HG03097 (cell line): ENCODE measurements at regions not wholly inside any gene's neighbourhood (a gene's known extent, or its start where the extent isn't known, plus 50 kb on each side); places are given as distances from the start of the nearest gene placed in this dataset.
"Not testable (repeated sequence)": the region's sequence is repeated elsewhere in the genome, so short reads cannot be mapped to it uniquely, and the experiment has no call there.

Experiments used
- ATAC-seq: cut with Tn5 transposase; IDR thresholded peaks from one replicate; pipeline ENCODE4 v1.9.1; 2021; ENCODE audit not compliant: unreplicated experiment, low FRiP score

DNA sequence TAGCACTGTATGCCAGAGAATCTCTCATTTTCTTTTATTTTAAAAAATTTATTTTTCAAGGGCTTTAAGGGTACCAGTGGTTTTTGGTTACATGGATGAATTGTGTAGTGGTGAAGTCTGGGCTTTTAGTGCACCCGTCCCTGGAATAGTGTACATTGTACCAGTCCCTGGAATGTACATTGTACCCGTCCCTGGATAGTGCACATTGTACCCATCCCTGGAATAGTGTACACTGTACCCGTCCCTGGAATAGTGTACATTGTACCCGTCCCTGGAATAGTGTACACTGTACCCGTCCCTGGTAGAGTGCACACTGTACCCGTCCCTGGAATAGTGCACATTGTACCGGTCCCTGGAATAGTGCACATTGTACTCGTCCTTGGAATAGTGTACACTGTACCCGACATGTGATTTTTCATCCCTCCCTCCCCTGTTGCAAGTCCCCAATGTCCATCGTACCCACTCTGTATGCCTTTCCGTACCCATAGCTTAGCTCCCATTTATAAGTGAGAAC is 56.1 kb upstream of the HELT start:
- ATAC-seq = no peak

DNA sequence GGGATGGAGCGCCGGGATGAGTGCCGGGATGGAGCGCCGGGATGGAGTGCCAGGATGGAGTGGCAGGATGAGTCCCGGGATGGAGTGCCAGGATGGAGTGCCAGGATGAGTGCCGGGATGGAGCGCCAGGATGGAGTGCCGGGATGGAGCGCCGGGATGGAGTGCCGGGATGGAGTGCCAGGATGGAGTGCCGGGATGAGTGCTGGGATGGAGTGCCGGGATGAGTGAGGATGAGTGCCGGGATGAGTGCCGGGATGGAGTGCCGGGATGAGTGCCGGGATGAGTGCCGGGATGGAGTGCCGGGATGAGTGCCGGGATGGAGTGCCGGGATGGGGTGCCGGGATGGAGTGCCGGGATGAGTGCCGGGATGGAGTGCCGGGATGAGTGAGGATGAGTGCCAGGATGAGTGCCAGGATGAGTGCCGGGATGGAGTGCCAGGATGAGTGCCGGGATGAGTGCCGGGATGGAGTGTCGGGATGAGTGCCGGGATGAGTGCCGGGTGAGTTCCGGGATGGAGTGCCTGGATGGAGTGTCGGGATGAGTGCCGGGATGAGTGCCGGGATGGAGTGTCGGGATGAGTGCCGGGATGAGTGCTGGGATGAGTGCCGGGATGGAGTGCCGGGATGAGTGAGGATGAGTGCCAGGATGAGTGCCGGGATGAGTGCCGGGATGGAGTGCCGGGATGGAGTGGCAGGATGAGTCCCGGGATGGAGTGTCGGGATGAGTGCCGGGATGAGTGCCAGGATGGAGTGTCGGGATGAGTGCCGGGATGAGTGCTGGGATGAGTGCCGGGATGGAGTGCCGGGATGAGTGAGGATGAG is 52.9 kb upstream of the HELT start:
- ATAC-seq = not testable (repeated sequence)

- ATAC-seq = not testable (repeated sequence)
These were observed 52.1 kb upstream of the HELT start for GRCh38 chr4:184966051-184966691.

DNA sequence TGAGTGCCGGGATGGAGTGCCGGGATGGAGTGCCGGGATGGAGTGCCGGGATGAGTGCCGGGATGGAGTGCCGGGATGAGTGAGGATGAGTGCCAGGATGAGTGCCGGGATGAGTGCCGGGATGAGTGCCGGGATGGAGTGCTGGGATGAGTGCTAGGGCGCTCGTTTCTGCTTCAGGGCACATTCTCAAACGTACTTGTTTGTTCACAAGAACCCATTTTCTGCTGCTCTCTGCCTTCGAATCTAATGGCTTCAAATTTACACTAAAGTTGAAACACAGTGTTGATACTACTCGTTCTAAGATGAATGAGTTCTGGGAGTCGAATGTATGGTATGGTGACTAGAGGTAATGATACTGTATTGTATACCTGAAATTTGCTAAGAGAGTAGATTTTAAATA is 50.6 kb upstream of the HELT start:
- not testable (repeated sequence) for ATAC-seq

DNA sequence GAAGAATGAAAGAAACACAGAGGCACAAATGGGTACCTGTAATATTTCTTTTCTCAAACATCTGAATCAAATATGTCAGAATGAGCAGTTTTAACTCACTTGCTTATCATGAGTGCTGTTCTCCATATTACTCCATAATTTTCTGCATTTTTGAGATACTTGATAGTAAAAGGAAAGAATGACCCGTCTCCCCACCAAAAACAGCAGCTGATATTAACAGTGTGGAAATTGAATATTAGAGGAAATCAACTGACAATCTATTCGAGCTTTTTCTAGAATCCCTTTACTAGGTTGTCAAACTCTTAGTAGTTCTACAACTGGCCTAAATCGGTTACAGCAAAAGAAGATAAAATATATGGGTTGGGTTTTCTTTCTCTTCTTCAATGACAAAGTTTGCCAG is 49.9 kb upstream of the HELT start:
- ATAC-seq = no peak
